HS-27A (cell line): ENCODE measurements at regions not wholly inside any gene's neighbourhood (a gene's known extent, or its start where the extent isn't known, plus 50 kb on each side); places are given as distances from the start of the nearest gene placed in this dataset.
A peak's percentile ranks its signal among the peaks of the same experiment; 100 is the strongest.

Source experiments
- DNase-seq: peaks from one replicate; pipeline ENCODE4 v3.0.0-alpha.2; 2012; ENCODE audit warnings: low read depth, missing footprints

GRCh38 chr9:105064248-105065097, 136.5 kb upstream of the ABCA1 start:
- peak; percentile 83 for DNase-seq

GRCh38 chr9:105065098-105066088, 137.4 kb upstream of the ABCA1 start:
- no peak for DNase-seq

- no peak for DNase-seq
These were observed 138.4 kb upstream of the ABCA1 start for GRCh38 chr9:105066275-105066865.

- no peak for DNase-seq
These were observed 140.1 kb upstream of the ABCA1 start for GRCh38 chr9:105067895-105068580.

- no peak for DNase-seq
These were observed 141.3 kb upstream of the ABCA1 start for GRCh38 chr9:105069285-105069684.

- DNase-seq, result no peak
These were observed 141.7 kb upstream of the ABCA1 start for GRCh38 chr9:105069696-105070095.

GRCh38 chr9:105070176-105070575, 142.2 kb upstream of the ABCA1 start:
- no peak for DNase-seq

GRCh38 chr9:105072476-105072875, 144.5 kb upstream of the ABCA1 start:
- DNase-seq, result no peak

GRCh38 chr9:105073147-105073546, 145.2 kb upstream of the ABCA1 start:
- DNase-seq, result no peak

GRCh38 chr9:105074491-105074890, 146.5 kb upstream of the ABCA1 start:
- DNase-seq, result no peak

GRCh38 chr9:105076729-105077128, 148.8 kb upstream of the ABCA1 start:
- DNase-seq, result no peak

GRCh38 chr9:105079457-105079856, 151.5 kb upstream of the ABCA1 start:
- DNase-seq, result no peak

GRCh38 chr9:105082843-105083242, 154.9 kb upstream of the ABCA1 start:
- DNase-seq, result no peak

GRCh38 chr9:105083256-105083655, 155.3 kb upstream of the ABCA1 start:
- DNase-seq, result no peak

GRCh38 chr9:105087910-105088898, 156.2 kb upstream of the SLC44A1 start:
- DNase-seq, result no peak

GRCh38 chr9:105089874-105090273, 154.6 kb upstream of the SLC44A1 start:
- DNase-seq, result no peak

GRCh38 chr9:105091004-105091640, 153.3 kb upstream of the SLC44A1 start:
- no peak for DNase-seq

GRCh38 chr9:105093685-105094084, 150.8 kb upstream of the SLC44A1 start:
- DNase-seq, result no peak

GRCh38 chr9:105098370-105098769, 146.1 kb upstream of the SLC44A1 start:
- DNase-seq, result no peak

- DNase-seq, result no peak
These were observed 140.7 kb upstream of the SLC44A1 start for GRCh38 chr9:105103776-105104175.
